Muscle of back (tissue), 3 donors: ENCODE measurements at regions not wholly inside any gene's neighbourhood (a gene's known extent, or its start where the extent isn't known, plus 50 kb on each side); places are given as distances from the start of the nearest gene placed in this dataset.

Experiments
- DNase-seq, 3 donors: peaks; one replicate each; pipeline versions ENCODE4 v3.0.0 to v3.0.0-alpha.2; 2013

DNA sequence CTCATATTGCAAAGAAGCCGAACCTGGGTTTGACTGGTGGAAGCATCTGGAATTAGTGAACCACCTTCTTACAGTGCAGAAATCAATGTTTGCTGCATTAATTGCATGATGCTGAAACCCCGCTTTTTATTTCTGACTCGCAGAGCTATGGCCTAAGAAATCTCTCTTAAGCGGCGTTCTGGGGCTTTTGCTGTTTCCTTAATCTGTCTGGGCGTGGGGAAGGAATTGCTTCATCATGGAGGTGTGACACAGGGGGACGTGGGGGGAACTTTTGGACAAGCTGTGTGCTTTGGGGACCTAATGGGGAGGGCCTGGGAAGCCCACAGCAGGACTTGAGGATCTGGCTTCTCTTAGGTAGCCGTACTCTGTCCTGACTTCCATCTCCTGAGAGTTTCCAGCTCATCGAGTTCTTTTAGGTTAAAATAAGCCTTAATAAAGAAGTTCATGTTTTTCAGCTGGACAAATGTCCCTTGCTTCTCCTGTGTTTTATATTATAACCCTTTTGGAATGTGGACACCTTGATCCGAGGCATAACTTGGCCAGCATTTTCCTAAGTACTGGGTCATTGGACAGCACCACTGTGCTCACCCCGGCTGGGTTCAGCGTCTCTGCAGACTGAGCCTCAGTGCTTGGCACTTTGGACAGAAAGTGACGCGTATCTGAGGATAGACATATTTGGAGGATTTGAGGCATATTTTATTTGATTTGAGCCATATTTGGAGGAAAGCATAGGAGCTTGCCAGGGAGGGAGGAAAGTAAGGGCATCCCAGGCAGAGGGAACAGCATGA, 192.1 kb upstream of the MYL2 start:
- DNase-seq: no peak

DNA sequence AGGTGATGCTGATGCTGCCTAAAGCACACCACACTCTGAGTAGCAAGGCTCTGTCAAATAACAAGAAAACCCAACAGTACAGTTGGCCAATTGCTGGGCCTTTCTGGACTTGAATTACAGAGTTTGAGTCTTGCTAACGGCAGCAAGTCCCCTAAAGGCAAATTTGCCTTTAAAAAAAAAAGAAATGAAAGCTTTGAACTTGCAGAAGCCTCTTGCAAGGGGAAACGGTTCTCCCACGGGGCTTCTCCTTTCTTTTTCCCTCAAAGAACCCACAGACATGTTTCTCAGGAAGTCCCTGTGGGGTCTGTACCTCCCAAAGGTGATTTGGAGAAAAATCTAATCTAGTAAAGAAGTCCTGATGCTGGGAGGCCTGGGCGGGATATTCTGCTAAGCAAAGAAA, 191.3 kb upstream of the MYL2 start:
- no peak for DNase-seq

DNA sequence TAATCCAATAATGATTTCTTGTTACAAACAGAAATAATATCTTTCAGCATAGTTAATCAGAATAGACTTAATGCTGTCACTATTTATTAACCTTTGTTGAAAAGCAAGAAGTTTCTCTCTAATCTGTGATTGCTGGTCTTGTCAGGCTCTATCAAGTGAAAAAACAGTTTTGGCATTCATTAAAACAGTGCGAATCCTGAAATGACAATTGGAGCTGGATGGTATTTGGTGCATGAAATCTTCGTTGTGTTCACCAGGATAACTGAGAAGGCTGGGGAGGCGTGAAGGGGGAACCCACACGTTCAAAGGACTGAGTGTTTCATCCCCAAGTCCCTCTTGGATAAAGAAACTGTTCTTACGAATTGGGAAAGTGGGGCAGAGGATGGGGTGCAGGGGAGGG, 190.2 kb upstream of the MYL2 start:
- DNase-seq: no peak

DNA sequence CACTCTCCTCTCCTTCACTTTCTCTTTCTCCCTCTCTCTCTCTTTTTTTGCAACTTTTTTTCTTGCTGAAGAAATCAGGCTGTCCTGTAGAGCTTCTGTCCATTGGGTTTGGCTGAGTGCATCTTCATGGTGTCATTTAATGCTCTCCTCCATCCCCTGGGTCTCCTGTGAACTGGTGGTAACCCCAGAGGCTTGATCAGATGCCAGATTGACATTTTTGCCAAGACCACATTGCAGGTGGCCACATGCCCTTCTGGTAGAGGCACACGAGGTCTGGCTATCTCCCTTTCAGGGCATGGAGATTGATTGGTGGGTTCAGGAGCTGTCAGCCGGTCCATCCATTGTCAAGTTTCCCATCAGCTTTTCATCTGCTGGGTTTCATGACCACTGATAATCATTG, 188.3 kb upstream of the MYL2 start:
- no peak for DNase-seq

DNA sequence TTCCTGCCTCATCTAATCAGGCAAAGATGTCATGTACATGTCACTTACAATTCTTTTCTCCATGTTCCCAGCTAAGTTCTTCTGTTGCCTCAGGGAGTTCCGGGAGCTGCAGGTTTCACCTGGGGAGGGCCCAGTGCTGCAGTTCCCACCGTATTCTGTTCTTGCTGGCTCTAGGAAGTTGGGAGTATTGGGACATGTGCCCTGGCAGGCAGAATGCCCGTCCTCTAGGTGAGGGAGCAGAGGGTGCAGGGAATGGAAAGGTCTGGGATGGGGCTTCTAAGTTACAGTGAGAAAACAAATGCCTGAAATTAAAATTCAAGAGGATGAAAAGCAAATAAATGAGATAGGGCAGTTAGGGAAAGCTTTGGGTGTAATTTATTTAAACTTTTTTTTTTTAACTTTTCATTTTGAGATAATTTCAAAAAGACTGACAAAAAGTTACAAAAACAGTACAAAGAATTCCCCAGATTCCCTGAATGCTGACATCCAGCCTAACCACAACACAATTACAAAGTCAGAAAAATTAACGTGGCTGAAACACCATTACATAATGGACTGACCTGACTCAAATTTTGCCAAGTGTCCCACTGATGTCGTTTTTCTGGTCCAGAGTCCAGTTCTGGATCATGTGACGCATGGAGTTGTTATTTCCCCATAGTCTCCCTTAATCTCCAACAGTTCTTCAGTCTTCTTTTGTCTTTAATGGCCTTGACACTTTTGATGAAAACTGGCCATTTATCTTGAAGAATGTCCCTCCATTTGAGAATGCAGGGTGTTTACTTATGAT, 187.2 kb upstream of the MYL2 start:
- no peak for DNase-seq

DNA sequence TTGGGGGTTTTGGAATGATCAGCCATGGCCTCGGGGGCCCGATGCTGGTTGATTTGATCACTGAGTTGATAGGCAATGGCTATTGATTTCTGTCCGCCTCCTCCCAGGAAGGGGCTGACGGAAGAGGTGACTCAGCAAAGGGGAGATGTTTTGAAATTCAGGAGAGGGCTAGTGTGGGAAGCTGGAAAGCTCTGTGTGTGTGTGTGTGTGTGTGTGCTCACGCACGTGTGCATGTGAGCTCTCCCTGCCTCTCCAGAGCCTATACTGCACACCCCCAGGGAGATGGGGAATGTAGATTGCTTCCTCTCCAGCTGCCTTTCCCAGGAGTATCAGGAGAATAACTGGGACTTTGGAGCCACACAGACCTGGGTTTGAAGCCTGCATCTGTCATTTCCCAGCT, 184.9 kb upstream of the MYL2 start:
- DNase-seq: no peak

DNA sequence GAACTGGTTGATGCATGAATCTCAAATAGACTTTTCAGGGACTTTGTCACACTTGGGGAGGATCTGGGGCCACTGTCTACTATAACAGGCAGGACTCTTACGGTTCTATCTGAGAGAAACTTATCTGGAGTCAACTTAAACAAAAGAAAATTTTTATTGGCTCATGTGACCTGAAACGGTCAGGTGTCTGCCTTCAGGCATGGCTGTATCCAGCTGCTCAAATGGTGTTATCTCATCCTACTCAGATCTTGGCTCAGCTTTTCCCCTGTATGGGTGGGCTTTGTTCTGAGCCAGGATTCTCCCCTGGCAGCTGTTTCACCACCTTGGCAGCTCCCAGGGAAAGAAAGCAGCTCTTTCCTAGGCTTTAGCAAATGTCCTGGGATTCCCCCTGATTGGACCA, 183.2 kb upstream of the MYL2 start:
- no peak for DNase-seq

DNA sequence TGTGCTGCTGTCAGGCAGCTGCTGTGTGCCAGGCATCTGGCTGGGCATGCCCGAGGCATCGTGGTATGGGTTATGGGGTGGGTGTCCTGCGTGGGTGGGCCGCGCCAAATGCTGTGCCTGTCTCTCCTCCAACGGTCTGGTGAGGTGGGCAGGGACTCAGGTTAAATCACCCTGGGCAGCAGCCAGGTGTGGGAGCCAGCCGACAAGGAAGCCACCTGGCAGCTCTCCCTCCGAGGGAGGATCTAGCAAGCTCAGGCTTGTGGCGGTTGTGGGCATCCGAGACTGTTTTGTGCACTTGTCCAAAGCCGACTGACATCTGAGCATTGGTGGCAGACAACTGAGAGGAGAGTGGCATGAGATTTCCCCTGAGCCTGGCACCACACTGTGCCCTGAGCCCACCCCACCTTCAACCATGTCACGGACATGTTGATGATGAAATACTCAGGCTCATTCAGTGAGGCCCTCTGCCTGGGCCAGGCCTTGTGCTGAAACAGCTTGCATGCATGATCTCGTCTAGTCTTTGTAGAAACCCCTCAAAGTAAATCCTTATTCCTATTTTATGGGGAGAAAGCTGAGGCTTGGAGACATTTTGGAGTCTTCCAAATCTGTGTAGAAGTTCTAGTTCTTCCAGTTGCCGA, 181.8 kb upstream of the MYL2 start:
- DNase-seq: no peak

DNA sequence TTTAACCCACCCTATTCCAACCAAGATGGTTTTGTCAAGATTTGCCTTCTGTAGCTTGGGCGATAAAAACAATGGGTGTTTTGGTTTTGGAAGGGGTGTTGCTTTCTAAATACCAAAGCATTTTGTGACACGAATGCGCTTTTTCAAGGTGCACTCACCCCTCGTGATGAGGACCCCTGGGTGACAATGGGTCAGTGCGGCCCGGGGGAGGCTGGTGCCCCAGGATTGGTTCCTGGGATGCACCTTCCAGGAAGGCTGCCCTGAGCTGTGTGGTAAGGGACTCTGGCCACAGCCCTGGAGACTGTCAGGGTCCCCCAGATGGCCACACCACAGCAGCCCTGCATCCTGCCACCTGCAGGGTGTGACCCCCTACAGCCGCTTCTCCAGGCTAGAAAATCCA, 180.6 kb upstream of the MYL2 start:
- no peak for DNase-seq

DNA sequence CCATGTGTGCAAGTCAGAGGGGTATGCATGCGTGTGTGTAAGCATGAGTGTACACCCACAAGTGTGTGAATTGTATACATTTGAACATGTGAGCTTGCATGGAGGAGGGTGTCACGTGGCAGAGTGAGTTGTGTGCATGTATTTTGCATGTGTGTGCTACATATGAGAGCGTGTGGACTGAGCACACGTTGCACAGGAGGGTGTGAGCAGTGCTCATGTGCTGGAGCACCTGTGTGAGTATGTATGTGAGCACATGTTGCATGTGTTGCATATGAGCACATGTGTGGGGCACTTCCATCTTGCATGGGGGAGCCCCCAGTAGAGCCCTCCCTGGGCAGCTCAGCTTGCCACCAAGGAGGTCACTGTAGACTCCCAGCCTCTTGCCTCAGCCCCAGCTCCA, 180.2 kb upstream of the MYL2 start:
- no peak for DNase-seq

DNA sequence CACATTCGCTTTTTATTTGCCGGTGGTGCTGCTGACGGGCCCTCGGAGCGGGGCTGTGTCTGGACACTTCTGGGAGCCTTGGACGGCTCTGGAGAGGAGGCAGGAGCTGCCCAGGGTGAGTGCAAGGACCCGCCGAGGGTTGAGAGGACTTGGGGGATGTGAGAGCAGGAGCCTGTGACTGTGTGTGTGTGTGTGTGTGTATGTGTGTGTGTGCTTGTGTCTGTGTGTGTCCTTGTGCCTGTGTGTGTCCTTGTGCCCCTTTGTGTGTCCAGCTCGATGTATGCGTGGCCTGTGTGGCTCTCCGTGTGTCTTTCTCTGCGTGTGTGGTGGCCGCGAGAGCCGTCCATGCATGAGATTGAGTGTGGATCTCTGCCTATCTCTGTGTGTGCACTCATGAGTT, 179.6 kb upstream of the MYL2 start:
- no peak for DNase-seq

DNA sequence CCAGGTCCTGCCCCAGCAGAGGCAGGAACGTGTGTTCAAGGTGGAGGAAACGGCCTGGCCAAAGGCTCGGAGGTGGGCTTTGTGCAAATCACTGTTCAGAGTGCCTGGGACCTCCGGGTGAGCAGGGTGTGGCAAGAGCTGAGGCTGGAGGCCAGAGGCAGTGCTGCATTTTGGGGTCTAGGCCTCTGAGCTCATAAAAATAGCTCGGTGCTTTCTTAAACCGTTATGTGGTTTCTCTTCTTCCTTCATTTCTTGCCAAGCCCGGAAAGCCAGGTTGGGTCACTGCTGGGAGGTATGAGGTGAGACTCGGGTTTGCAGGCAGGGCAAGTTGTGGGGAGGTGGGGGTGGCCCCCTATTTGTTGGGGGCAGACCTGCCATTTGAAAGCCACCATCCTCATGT, 178.8 kb upstream of the MYL2 start:
- DNase-seq: no peak

DNA sequence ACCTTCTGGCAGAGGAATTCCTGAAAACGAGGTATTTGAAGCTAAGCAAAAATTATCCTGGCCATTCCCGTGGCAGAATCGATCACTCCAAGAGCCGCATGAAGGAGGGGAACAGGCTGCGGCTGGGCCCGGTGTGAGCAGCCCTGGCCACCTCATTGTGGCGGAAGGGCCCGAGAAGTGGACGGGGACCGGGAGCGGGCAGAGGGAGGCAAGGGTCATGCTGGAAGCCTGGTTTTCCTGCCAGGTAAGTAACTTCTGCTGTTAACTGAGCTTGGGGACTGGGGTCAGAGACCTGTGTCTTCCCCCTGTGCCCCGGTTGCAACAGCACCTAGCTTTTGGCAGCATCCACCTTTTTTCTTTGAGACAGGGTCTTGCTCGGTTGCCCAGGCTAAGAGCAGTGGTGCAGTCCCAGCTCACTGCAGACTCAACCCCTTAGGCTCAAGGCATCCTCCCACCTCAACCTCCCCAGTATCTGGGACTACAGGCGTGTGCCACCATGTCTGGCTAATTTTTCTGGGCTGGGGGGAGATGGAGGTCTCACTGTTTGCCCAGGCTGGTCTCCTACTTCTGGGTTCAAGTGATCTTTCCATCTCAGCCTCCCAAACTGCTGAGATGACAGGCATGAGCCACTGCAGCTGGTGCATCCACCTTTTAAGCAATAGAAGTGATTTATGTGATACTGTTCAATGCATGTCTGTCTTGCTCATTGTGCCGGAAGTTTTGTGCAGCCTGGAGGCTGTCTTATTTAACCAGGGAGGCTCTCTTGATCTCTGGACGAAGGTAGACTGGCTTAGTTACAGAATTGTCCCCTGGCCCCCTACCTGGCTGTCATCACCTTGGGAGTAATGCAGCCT, 174.0 kb upstream of the MYL2 start:
- DNase-seq: no peak

DNA sequence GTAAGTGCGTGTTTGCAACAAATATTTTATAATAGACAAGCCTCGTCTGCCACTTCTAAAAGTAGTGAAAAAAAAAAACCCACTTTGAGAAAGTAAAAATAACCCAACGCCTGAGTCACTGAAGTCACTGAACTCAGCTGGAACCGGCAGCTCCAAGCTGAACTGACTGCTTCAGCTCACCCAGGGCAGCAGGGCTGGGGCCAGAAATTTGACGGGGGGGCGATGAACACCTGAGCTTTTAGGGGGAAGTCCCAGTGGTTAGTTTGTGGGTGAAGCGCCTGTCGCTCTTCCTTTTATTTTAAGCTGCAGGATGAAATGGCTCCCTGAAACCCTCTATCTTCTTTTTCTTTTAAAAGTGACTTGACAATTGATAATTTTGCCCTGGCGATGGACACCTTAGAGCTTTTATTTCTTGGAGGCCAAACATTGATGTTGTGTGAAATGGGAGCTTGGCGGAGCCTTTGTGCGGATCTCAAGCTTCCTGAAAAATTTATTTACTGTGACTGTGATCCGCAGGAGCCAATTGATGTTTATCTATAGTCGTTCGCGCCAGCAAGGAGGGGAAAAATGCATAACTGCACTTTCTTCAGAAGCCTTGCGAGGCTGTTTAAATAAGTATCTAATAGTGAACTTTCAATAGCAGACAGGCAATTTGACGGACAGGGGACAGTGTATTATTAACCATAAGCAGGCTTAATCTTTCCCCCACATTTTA, 173.2 kb upstream of the MYL2 start:
- DNase-seq: no peak

DNA sequence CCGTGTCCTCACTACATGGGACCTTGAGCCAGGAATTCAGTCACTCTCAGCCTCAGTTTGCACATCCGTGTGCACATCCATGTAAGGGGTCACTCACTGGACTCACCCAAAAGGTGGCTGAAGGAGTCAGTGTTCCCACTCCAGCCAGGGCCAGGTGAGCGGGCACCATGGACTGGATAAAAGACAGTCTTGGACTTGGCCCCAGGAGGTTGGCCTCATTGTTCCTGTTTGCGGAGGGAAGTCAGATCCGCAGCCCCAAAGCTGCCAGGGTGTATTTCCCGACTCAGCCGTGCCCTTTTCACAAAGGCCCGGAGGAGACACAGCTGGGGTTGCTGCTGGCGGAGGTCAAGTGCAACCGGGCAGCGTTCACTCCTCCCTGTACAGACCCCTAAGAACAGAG, 170.7 kb upstream of the MYL2 start:
- DNase-seq: no peak

DNA sequence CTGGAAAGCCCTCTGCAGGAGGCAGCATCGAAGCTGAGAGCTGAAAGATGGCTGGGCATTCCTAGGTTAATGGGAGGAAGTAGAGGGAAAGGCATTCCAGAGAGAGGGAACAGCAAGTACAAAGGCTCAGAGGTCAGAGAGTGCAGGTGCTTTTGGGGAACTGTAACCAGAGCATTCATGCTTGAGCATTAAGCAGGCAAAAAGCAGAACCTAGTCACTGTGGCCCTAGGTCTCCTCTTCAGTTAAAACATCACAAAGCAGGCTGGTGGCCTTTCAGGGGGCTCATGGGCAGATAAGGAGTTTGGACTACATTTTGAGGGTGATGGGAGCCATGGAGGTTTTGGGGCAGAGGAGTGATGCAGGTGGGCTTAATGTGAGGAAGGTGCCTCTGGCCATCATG, 169.2 kb upstream of the MYL2 start:
- no peak for DNase-seq

DNA sequence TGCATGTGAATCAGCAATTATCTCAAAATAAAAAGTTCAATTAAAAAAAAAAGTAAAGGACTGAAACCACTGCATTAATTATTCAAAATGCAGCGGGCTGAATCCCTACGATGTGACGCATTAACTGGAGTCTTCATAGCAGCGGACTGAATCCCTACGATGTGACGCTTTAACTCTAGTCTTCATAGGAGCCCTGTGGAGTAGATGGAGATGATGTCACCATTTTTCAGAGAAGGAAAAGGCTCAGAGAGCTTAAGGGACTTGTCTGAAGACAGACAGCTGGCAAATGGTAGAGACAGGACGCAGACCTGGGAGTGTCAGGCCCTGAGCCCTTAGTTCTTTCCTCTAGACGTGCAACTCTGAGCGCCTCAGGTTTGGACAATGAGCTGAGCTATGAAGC, 168.0 kb upstream of the MYL2 start:
- DNase-seq: no peak

DNA sequence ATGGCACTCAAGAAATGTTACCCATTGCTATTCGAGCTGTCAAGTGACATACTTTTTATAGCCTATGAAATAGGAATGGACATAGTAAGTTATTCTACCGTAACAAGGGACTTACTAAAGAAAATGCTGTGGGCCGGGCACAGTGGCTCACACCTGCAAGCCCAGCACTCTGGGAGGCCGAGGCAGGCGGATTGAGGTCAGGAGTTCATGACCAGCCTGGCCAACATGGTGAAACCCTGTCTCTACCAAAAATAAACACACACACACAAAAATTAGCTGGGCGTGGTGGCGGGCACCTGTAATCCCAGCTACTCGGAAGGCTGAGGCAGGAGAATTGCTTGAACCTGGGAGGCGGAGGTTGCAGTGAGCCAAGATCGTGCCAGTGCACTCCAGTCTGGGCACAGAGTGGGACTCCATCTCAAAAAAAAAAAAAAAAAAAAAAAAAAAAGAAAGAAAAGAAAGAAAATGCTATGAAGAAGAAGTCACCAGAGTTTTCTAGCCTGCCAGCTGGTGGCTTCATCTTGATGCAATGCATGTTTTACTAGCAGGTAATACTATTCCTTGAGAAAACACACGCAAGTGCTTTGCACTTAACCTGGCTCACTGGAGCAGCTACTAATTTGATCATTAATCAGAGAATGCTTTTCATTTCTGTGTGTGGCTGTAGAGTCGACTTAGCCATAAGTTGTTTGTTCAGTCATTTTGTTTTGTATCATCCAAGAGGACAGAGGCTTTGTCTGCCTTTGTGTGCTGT, 166.7 kb upstream of the MYL2 start:
- no peak for DNase-seq

DNA sequence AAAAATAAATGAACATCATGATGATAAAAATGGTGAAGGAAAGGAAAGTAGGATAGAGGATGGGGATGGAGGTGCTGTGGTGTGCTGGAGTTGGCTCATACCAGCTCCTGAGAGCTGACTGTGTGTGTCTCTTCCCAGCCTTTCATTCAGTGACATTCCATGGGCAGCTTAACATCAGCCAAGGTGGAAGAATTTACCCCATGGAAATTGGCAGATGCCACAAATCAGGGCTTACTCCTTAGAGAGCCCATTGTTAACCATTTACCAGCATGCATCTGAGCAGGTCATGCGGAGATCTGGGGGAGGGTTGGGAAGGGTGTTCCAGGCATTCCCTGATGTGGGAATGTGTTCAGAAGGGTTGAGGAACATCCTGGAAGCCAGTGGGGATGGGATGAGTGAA, 164.7 kb upstream of the MYL2 start:
- no peak for DNase-seq

DNA sequence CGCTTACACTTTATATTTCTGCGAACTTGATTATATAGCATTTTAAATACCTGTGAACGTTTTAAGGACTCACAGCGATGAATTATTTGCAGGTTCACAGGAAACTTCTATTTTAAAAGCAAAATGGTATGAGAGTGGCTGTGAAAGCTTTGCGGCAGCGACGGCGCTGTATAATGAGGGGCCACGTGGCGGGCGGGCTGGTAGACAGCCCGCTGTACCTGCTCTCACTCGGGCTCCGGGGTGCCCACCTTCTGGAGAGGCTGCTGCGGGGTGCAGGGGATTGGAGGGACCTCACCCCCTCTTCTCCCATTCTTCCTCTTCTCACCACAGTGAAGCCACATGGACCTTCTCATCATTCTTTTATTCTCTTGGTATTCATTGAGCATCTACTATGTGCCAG, 164.2 kb upstream of the MYL2 start:
- DNase-seq: no peak

DNA sequence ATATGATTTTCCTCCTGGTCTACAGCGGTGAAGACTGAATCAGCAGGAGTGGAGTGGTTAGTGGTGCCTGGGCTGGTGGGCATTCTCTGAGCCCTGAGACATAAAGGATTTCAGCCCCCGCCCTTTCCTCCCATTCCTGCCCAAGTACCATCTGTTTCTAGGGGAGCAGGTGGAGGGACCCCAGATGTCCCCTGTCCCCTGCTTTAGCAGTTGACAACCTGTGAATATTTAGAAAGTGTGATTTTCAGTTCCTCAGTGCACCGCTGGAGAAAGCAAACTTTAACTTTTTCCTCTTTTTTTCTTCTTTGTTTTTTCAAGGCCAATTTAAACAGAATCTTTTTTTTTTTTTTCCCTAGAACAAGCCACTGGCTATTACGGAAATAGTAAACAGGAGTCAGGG, 163.8 kb upstream of the MYL2 start:
- no peak for DNase-seq
